ENCODE measurements at regions not wholly inside any gene's neighbourhood (a gene's known extent, or its start where the extent isn't known, plus 50 kb on each side); places are given as distances from the start of the nearest gene placed in this dataset.
"Not testable (repeated sequence)": the region's sequence is repeated elsewhere in the genome, so short reads cannot be mapped to it uniquely, and the experiment has no call there.

DNA sequence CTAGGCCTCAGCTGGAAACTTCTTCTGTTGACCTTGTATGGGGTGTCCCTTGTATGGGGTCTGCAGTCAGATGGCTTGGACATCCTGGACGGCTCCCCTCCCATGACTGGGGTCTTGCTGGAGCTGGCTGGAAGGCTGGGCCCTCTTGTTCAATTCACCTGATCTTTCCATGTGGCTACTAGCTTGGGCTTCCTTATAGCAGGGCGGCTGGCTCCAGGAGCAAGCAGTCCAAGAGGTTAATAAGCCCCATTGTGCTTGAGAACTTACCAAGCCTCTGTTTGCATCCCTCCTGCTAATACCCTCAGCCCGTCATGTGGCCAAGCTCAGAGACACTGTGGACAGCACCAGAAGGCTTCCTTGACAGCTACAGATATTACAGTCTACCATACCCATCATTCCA, 111.6 kb upstream of the NPAS2 start:
- Histone ChIP-seq H3K4me1 (peaks cover 0 to 11% (median 9%) of the 10 kb centered on the region in 4 donors), H3K27me3 (no peaks in the 10 kb centered on the region), H3K9me3 (no peaks in the 10 kb centered on the region), H3K27ac (no peak overlapping the region), H3K4me3 (no peak overlapping the region), H3K36me3 (no peaks in the 10 kb centered on the region)
- intact Hi-C loops (cut with DNase I), result no loop called here
- no peak for DNase-seq
- TF ChIP-seq, protein P1, sequence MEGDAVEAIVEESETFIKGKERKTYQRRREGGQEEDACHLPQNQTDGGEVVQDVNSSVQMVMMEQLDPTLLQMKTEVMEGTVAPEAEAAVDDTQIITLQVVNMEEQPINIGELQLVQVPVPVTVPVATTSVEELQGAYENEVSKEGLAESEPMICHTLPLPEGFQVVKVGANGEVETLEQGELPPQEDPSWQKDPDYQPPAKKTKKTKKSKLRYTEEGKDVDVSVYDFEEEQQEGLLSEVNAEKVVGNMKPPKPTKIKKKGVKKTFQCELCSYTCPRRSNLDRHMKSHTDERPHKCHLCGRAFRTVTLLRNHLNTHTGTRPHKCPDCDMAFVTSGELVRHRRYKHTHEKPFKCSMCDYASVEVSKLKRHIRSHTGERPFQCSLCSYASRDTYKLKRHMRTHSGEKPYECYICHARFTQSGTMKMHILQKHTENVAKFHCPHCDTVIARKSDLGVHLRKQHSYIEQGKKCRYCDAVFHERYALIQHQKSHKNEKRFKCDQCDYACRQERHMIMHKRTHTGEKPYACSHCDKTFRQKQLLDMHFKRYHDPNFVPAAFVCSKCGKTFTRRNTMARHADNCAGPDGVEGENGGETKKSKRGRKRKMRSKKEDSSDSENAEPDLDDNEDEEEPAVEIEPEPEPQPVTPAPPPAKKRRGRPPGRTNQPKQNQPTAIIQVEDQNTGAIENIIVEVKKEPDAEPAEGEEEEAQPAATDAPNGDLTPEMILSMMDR (IDR thresholded peaks at IDR 0.05), result no peak
- no peak for TF ChIP-seq POLR2A (IDR thresholded peaks at IDR 0.05)
- no peak for TF ChIP-seq POLR2AphosphoS5 (IDR thresholded peaks at IDR 0.05)
- no peak for TF ChIP-seq EP300 (IDR thresholded peaks at IDR 0.05)
- WGBS, 2 donors, result 65% methylated on average over 3 of the region's 3 CpGs

DNA sequence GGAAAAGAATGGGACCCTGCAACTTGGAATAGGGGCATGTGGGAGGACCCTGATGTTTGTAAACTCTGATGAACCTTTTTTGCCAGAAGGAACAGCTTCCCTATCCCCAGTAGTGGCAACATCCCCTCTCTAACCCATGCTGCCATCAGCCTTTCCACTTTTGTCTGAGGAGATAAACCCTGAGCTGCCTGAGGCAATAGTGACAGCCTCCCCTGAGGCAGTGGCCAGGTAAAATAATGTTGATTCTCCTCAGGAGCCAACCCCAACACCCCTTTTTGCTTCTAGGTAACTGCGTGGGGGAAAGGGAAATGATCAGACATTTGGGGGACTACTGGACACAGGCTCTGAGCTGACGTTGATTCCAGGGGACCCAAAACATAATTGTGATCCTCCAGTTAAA, 106.8 kb upstream of the NPAS2 start:
- DNase-seq, result no peak
- Histone ChIP-seq H3K4me1 (no peaks in the 10 kb centered on the region), H3K27me3 (no peaks in the 10 kb centered on the region), H3K27ac (no peak overlapping the region), H3K4me3 (no peak overlapping the region), H3K36me3 (no peaks in the 10 kb centered on the region), H3K9me3 (no peaks in the 10 kb centered on the region)
- TF ChIP-seq POLR2AphosphoS5 (IDR thresholded peaks at IDR 0.05), result no peak
- TF ChIP-seq EP300 (IDR thresholded peaks at IDR 0.05), result no peak
- TF ChIP-seq POLR2A (IDR thresholded peaks at IDR 0.05), result no peak
- TF ChIP-seq, protein P1 (IDR thresholded peaks at IDR 0.05), result no peak
- 42 to 44% methylated on average over 2 of the region's 2 CpGs for WGBS, 2 donors
- intact Hi-C loops (cut with DNase I), result no loop called here

DNA sequence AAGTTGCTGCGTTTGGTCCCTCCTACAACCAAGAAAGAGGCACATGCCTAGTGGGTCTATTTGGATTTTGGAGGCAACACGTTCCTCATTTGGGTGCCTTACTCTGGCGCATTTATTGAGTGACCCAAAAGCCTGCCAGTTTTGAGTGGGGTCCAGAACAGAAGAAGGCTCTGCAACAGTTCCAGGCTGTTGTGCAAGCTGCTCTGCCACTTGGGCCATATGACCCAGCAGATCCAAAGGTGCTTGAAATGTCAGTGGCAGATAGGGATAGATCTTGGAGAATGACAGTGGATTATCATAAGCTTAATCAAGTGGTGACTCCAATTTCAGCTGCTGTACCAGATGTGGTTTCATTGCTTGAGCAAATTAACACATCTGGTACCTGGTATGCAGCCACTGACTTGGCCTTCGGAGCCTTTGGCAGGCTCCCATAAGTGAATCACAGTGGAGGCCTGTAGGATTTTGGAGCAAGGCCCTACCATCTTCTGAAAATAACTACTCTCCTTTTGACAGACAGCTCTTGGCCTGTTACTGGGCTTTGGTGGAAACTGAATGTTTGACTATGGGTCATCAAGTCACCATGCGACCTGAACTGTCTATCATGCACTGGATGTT, 105.4 kb upstream of the NPAS2 start:
- WGBS, 2 donors, result 92 to 94% methylated on average over 5 of the region's 5 CpGs

DNA sequence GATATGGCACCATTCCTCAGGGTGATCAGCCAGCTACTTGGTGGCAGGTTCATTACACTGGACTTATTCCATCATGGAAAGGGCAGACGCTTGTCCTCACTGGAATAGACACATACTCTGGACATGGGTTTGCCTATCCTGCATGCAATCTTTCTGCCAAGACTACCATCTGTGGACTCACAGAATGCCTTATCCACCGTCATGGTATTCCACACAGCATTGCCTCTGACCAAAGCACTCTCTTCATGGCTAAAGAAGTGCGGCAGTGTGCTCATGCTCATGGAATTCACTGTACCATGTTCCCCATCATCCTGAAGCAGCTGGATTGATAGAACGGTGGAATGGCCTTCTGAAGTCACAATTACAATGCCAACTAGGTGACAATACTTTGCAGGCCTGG, 104.1 kb upstream of the NPAS2 start:
- H3K36me3 ChIP-seq; H3K9me3 ChIP-seq; H3K4me3 ChIP-seq; H3K4me1 ChIP-seq; intact Hi-C loops (cut with DNase I); H3K27me3 ChIP-seq; H3K27ac ChIP-seq; DNase-seq: not testable (repeated sequence)
- WGBS, 2 donors, result 88 to 90% methylated on average over 4 of the region's 4 CpGs

More for the DNA sequence above, 105.4 kb upstream of the NPAS2 start:
- H3K4me1 ChIP-seq; H3K4me3 ChIP-seq; intact Hi-C loops (cut with DNase I); DNase-seq; H3K9me3 ChIP-seq; H3K27ac ChIP-seq; H3K27me3 ChIP-seq; H3K36me3 ChIP-seq: not testable (repeated sequence)

DNA sequence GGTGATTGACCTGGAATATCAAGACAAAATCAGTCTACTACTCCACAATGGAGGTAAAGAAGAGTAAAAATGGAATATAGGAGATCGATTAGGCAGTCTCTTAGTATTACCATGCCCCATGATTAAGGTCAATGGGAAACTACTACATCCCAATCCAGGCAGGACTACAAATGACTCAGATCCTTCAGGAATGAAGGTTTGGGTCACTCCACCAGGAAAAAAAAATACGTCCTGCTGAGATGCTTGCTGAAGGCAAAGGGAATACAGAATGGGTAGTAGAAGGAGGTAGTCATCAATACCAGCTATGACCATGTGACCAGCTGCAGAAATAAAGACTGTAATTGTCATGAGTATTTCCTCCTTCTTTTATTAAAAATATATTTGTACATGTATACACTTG, 103.4 kb upstream of the NPAS2 start:
- no peak for TF ChIP-seq POLR2AphosphoS5 (IDR thresholded peaks at IDR 0.05)
- TF ChIP-seq EP300 (IDR thresholded peaks at IDR 0.05), result no peak
- WGBS, 2 donors, result 90 to 93% methylated on average over 2 of the region's 2 CpGs
- Histone ChIP-seq H3K27me3 (no peaks in the 10 kb centered on the region), H3K4me1 (no peaks in the 10 kb centered on the region), H3K4me3 (no peak overlapping the region), H3K9me3 (no peaks in the 10 kb centered on the region), H3K36me3 (no peaks in the 10 kb centered on the region), H3K27ac (no peak overlapping the region)
- DNase-seq, result no peak
- intact Hi-C loops (cut with DNase I), result no loop called here

DNA sequence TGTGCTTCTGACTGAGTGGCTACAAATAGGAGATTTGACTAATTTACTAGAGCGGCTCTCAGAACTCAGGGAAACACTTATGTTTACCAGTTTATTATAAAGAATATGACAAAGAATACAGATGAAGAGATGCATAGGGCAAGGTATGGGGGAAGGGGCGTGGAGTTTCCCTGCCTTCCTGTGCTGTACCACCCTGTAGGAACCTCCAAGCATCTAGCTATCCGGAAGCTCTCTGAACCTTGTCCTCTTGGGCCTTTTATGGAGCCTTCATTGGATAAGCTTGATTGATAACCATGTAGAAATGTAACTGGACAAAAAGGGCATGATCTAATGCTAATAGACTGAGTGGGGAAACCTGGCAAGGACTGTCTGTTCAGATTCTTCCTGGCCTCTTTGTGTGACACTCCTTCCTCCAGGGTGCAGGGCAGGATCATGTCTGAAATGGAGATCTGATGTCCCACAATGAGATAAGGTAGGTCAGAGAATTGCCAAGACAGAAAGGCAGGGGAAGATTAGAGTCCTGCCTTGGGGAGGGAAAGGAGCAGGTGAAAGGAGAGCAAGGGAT, 101.8 kb upstream of the NPAS2 start:
- no peak for TF ChIP-seq POLR2AphosphoS5 (IDR thresholded peaks at IDR 0.05)
- no peak for TF ChIP-seq POLR2A (IDR thresholded peaks at IDR 0.05)
- TF ChIP-seq, protein P1 (IDR thresholded peaks at IDR 0.05), result no peak
- no peak for TF ChIP-seq EP300 (IDR thresholded peaks at IDR 0.05)
- Histone ChIP-seq H3K4me3 (no peak overlapping the region), H3K36me3 (no peaks in the 10 kb centered on the region), H3K27me3 (no peaks in the 10 kb centered on the region), H3K27ac (no peak overlapping the region), H3K4me1 (no peaks in the 10 kb centered on the region), H3K9me3 (no peaks in the 10 kb centered on the region)
- DNase-seq, result no peak
- WGBS, 2 donors, result 17 to 50% methylated on average over 3 of the region's 3 CpGs
- intact Hi-C loops (cut with DNase I), result no loop called here
